H1 (cell line): ENCODE measurements at regions not wholly inside any gene's neighbourhood (a gene's known extent, or its start where the extent isn't known, plus 50 kb on each side); places are given as distances from the start of the nearest gene placed in this dataset.
A peak's percentile ranks its signal among the peaks of the same experiment; 100 is the strongest.

Source experiments
- CTCF ChIA-PET: fragments of 300-600 bp; sonication (Branson Sonifier 250); formaldehyde crosslinking; loops from one replicate; lab custom pipeline; 2021; ENCODE audit not compliant: partially characterized antibody; lab: Charles Lee
- POLR2A ChIA-PET: fragments of 300-600 bp; sonication (Branson Sonifier 250); formaldehyde crosslinking; loops from one replicate; lab custom pipeline; 2021; ENCODE audit warnings: inconsistent platforms; ENCODE audit not compliant: partially characterized antibody; lab: Charles Lee
- DNase-seq, 2 experiments: peaks; one replicate each; pipeline versions ENCODE4 v3.0.0 to v3.0.0-alpha.2; 2010 to 2022; ENCODE audit warnings: low spot score in 2 of 2, low read depth in 1 of 2, mixed read lengths in 1 of 2
- FAIRE-seq: peaks from 2 replicates; lab custom pipeline; 2011; peaks lifted over from hg19 to GRCh38; lab: Jason Lieb, UNC
- H2AFZ ChIP-seq: 2 replicates; pipeline ENCODE4 v1.8.1; 2012; ENCODE audit warnings: low read length, inconsistent platforms
- H2AK5ac ChIP-seq: 2 replicates; pipeline ENCODE4 v1.6.1; 2013; ENCODE audit warnings: low read depth, low read length
- H2BK120ac ChIP-seq: replicated peaks from 2 replicates; pipeline ENCODE3; 2013; ENCODE audit warnings: low read depth, low read length, inconsistent platforms
- H2BK12ac ChIP-seq: 2 replicates; pipeline ENCODE4 v1.6.1; 2013; ENCODE audit warnings: low read depth, low read length
- H2BK15ac ChIP-seq: 2 replicates; pipeline ENCODE4 v1.6.1; 2013; ENCODE audit warnings: low read length
- H2BK20ac ChIP-seq: 2 replicates; pipeline ENCODE4 v1.6.1; 2013; ENCODE audit warnings: low read length
- H2BK5ac ChIP-seq: 2 replicates; pipeline ENCODE4 v1.6.1; 2013; ENCODE audit warnings: low read depth, low read length
- H3K14ac ChIP-seq: 2 replicates; pipeline ENCODE4 v1.6.1; 2013; ENCODE audit warnings: inconsistent platforms; ENCODE audit not compliant: insufficient read length
- H3K18ac ChIP-seq: 2 replicates; pipeline ENCODE4 v1.6.1; 2013; ENCODE audit warnings: low read length; ENCODE audit errors: extremely low read depth
- H3K23ac ChIP-seq: 2 replicates; pipeline ENCODE4 v1.6.1; 2013; ENCODE audit warnings: inconsistent platforms; ENCODE audit not compliant: insufficient read length
- H3K23me2 ChIP-seq: 2 replicates; pipeline ENCODE4 v1.6.1; 2013; ENCODE audit warnings: low read depth, low read length
- H3K27ac ChIP-seq: 2 replicates; pipeline ENCODE4 v1.6.1; 2011; ENCODE audit warnings: low read depth, low read length, inconsistent platforms
- H3K27me3 ChIP-seq, 4 experiments: replicated peaks in 1 of 4; 1 replicate in 1 of 4; 2 replicates in 3 of 4; pipeline versions ENCODE4 v1.6.1 to v1.8.1; 2011 to 2013; ENCODE audit warnings: low read length in 3 of 4, mild to moderate bottlenecking in 3 of 4, inconsistent platforms in 2 of 4, mixed read lengths in 2 of 4, moderate library complexity in 1 of 4; ENCODE audit not compliant: control insufficient read depth in 3 of 4, insufficient read depth in 3 of 4; ENCODE audit errors: extremely low read depth in 1 of 4
- H3K36me3 ChIP-seq, 4 experiments: 2 replicates each; pipeline versions ENCODE4 v1.6.1 to v1.8.1; 2011 to 2013; ENCODE audit warnings: mild to moderate bottlenecking in 4 of 4, low read length in 3 of 4, moderate library complexity in 2 of 4, control low read depth in 1 of 4, inconsistent platforms in 1 of 4; ENCODE audit not compliant: insufficient read depth in 4 of 4, control insufficient read depth in 2 of 4
- H3K4ac ChIP-seq: replicated peaks from 2 replicates; pipeline ENCODE3; 2013; ENCODE audit warnings: low read length, low read depth, mixed read lengths, inconsistent platforms; ENCODE audit not compliant: insufficient read length
- H3K4me1 ChIP-seq, 4 experiments: replicated peaks in 1 of 4; 1 replicate in 1 of 4; 2 replicates in 3 of 4; pipeline versions ENCODE4 v1.6.1 to v1.8.1; 2011 to 2013; ENCODE audit warnings: low read length in 3 of 4, inconsistent platforms in 2 of 4, mixed read lengths in 1 of 4; ENCODE audit not compliant: insufficient read depth in 4 of 4, control insufficient read depth in 3 of 4
- H3K4me2 ChIP-seq, 2 experiments: 2 replicates each; pipeline versions ENCODE4 v1.6.1 to v1.8.1; 2011 to 2013; ENCODE audit warnings: low read depth in 2 of 2, low read length in 2 of 2, control low read depth in 1 of 2, inconsistent platforms in 1 of 2, mild to moderate bottlenecking in 1 of 2; ENCODE audit not compliant: insufficient read depth in 1 of 2
- H3K4me3 ChIP-seq, 4 experiments: fragments of 200-600, 300-600 bp in 1 of 4; sonication (generic), shearing (Covaris generic), sonication (Bioruptor Twin) in 1 of 4; 2 replicates each; pipeline versions ENCODE4 v1.5.1 to v1.8.1; 2011 to 2016; ENCODE audit warnings: low read length in 4 of 4, low read depth in 3 of 4, control low read depth in 2 of 4, inconsistent platforms in 2 of 4, mild to moderate bottlenecking in 2 of 4, mixed read lengths in 1 of 4, moderate library complexity in 1 of 4; ENCODE audit not compliant: insufficient read depth in 2 of 4; ENCODE audit errors: extremely low read depth in 1 of 4
- H3K56ac ChIP-seq: replicated peaks from 2 replicates; pipeline ENCODE3; 2013; ENCODE audit warnings: low read depth, mild to moderate bottlenecking, mixed read lengths, low read length, inconsistent platforms; ENCODE audit not compliant: insufficient read length
- H3K79me1 ChIP-seq: 2 replicates; pipeline ENCODE4 v1.6.1; 2013; ENCODE audit warnings: low read depth, low read length, control low read depth
- H3K79me2 ChIP-seq, 2 experiments: 2 replicates each; pipeline versions ENCODE4 v1.6.1 to v1.8.1; 2012 to 2013; ENCODE audit warnings: low read length in 2 of 2, mild to moderate bottlenecking in 2 of 2, inconsistent platforms in 1 of 2; ENCODE audit not compliant: insufficient read depth in 2 of 2, control insufficient read depth in 1 of 2
- H3K9ac ChIP-seq, 4 experiments: replicated peaks in 1 of 4; 1 replicate in 1 of 4; 2 replicates in 3 of 4; pipeline versions ENCODE4 v1.6.1 to v1.8.1; 2011 to 2013; ENCODE audit warnings: low read depth in 3 of 4, low read length in 3 of 4, control low read depth in 2 of 4, mild to moderate bottlenecking in 2 of 4, moderate library complexity in 2 of 4, inconsistent platforms in 1 of 4; ENCODE audit errors: extremely low read depth in 1 of 4
- H3K9me3 ChIP-seq, 2 experiments: 2 replicates each; pipeline versions ENCODE4 v1.6.1 to v1.8.1; 2012 to 2013; ENCODE audit warnings: mild to moderate bottlenecking in 2 of 2, moderate library complexity in 2 of 2, control low read depth in 1 of 2, inconsistent platforms in 1 of 2, low read depth in 1 of 2, low read length in 1 of 2, mixed read lengths in 1 of 2; ENCODE audit not compliant: insufficient read depth in 2 of 2
- H4K20me1 ChIP-seq, 2 experiments: replicated peaks in 1 of 2; 2 replicates each; pipeline versions ENCODE3 to v1.8.1; 2011 to 2013; ENCODE audit warnings: inconsistent platforms in 2 of 2, low read length in 2 of 2, mild to moderate bottlenecking in 1 of 2; ENCODE audit not compliant: insufficient read depth in 2 of 2, control insufficient read depth in 1 of 2
- H4K5ac ChIP-seq: 2 replicates; pipeline ENCODE4 v1.6.1; 2013; ENCODE audit warnings: low read length, low read depth, mixed read lengths, inconsistent platforms; ENCODE audit not compliant: insufficient read length
- H4K8ac ChIP-seq: 2 replicates; pipeline ENCODE4 v1.8.0; 2013; ENCODE audit warnings: mild to moderate bottlenecking, moderate library complexity, low read length, inconsistent platforms; ENCODE audit not compliant: insufficient read depth; ENCODE audit errors: extremely low read depth
- H4K91ac ChIP-seq: replicated peaks from 2 replicates; pipeline ENCODE3; 2013; ENCODE audit warnings: low read length, mixed read lengths, inconsistent platforms; ENCODE audit not compliant: insufficient read length
- BACH1 ChIP-seq: IDR thresholded peaks from 2 replicates; pipeline ENCODE4 v1.6.1; 2012; ENCODE audit warnings: low read length, improper control_type of control experiment
- BCL11A ChIP-seq, 2 experiments: IDR thresholded peaks; one replicate each; pipeline ENCODE4 v1.6.1; 2011; ENCODE audit warnings: low read depth in 2 of 2, low read length in 2 of 2, mild to moderate bottlenecking in 2 of 2
- CBX5 ChIP-seq: fragments of 300-800, 300-1000 bp; sonication (generic); IDR thresholded peaks from 2 replicates; pipeline ENCODE4 v1.7.1; 2016; ENCODE audit warnings: antibody characterized with exemption, low read length, low read depth
- CTCF ChIP-seq, 3 experiments: IDR thresholded peaks; 1 replicate in 2 of 3; 2 replicates in 1 of 3; pipeline versions ENCODE4 v1.5.1 to v1.6.1; 2011; ENCODE audit warnings: low read length in 3 of 3, mild to moderate bottlenecking in 3 of 3, inconsistent platforms in 2 of 3, low read depth in 1 of 3, moderate library complexity in 1 of 3; ENCODE audit not compliant: insufficient read depth in 1 of 3; ENCODE audit errors: control extremely low read depth in 1 of 3
- EP300 ChIP-seq, 2 experiments: IDR thresholded peaks; 1 replicate in 1 of 2; 2 replicates in 1 of 2; pipeline ENCODE4 v1.6.1; 2011 to 2012; ENCODE audit warnings: low read depth in 2 of 2, low read length in 2 of 2, mild to moderate bottlenecking in 2 of 2, borderline replicate concordance in 1 of 2, inconsistent platforms in 1 of 2, moderate library complexity in 1 of 2
- EZH2 ChIP-seq: fragments of 200-600 bp; sonication (generic); IDR thresholded peaks from 2 replicates; pipeline ENCODE4 v1.7.1; 2012; ENCODE audit warnings: low read depth, mild to moderate bottlenecking, moderate library complexity, low read length, inconsistent platforms; ENCODE audit not compliant: severe bottlenecking
- JUN ChIP-seq: IDR thresholded peaks from 2 replicates; pipeline ENCODE4 v1.6.1; 2011; ENCODE audit warnings: low read depth, mild to moderate bottlenecking, improper control_type of control experiment, low read length
- JUND ChIP-seq: IDR thresholded peaks from 2 replicates; pipeline ENCODE4 v1.6.1; 2011; ENCODE audit warnings: mild to moderate bottlenecking, improper control_type of control experiment, low read length
- KDM1A ChIP-seq: fragments of 200-600, 300-600 bp; sonication (generic); IDR thresholded peaks from 2 replicates; pipeline ENCODE4 v1.7.1; 2016; ENCODE audit warnings: mild to moderate bottlenecking, low read length, borderline replicate concordance
- SP1 ChIP-seq: IDR thresholded peaks from 2 replicates; pipeline ENCODE4 v1.6.1; 2011; ENCODE audit warnings: low read depth, low read length
- WGBS, 2 experiments: shearing (Covaris generic) in 1 of 2; methylation state at CpG; one replicate each; pipeline versions ENCODE4 v1.1.6 to v1.1.7; 2013 to 2015; ENCODE audit warnings: low lambda C conversion rate in 2 of 2, mixed read lengths in 2 of 2, inconsistent platforms in 1 of 2, low coverage in 1 of 2, missing lambda C conversion rate in 1 of 2; ENCODE audit not compliant: insufficient replicate concordance in 2 of 2, insufficient coverage in 1 of 2, insufficient read length in 1 of 2; ENCODE audit errors: extremely low coverage in 1 of 2, missing lambda C conversion rate in 1 of 2; 5-methylcytosine and 5-hydroxymethylcytosine counted together
- TF ChIP-seq, protein P1 (sequence below): IDR thresholded peaks from 2 replicates; pipeline ENCODE4 v1.6.1; 2012; ENCODE audit warnings: inconsistent platforms

GRCh38 chr3:147846854-147847478, 437.8 kb downstream of the ZIC1 start:
- H2BK5ac ChIP-seq: no peak overlapping the region
- no peaks in the 10 kb centered on the region for H3K9me3 ChIP-seq
- peak overlapping the region; percentile 51; the same call in 1 of the 2 replicates for H2AFZ ChIP-seq
- H3K4ac ChIP-seq: no peak overlapping the region
- H4K8ac ChIP-seq: no peak overlapping the region
- DNase-seq (no peak), FAIRE-seq (no peak)
- no peaks in the 10 kb centered on the region for H3K23me2 ChIP-seq
- POLR2A ChIA-PET: no interaction called here
- no peak overlapping the region for H3K14ac ChIP-seq
- H2AK5ac ChIP-seq: no peak overlapping the region
- H2BK20ac ChIP-seq: no peak overlapping the region
- H3K79me2 ChIP-seq: no peaks in the 10 kb centered on the region
- H4K5ac ChIP-seq: no peak overlapping the region
- no peaks in the 10 kb centered on the region for H4K20me1 ChIP-seq
- H3K36me3 ChIP-seq: no peaks in the 10 kb centered on the region
- no peak overlapping the region for H3K4me2 ChIP-seq
- H2BK15ac ChIP-seq: no peak overlapping the region
- no peaks in the 10 kb centered on the region for H3K27me3 ChIP-seq
- WGBS, 2 experiments: 84% methylated on average over 3 of the region's 3 CpGs; no CpG with 5 or more reads in 1 of the 2 experiments
- H4K91ac ChIP-seq: no peak overlapping the region
- H3K9ac ChIP-seq: no peak overlapping the region
- no peaks in the 10 kb centered on the region for H3K4me1 ChIP-seq
- no peak overlapping the region for H2BK120ac ChIP-seq
- no peaks in the 10 kb centered on the region for H3K79me1 ChIP-seq
- CTCF ChIA-PET: interaction anchor here (2.3 kb wide), 1 partner anchor 11 kb away, joined by 5 read pairs; no protein-coding TSS in a partner anchor
- no peak overlapping the region for H3K56ac ChIP-seq
- no peak overlapping the region for H3K23ac ChIP-seq
- H2BK12ac ChIP-seq: no peak overlapping the region
- no peak overlapping the region for H3K18ac ChIP-seq
- no peak overlapping the region for H3K27ac ChIP-seq
- no peak overlapping the region; a peak in 1 of 8 replicates for H3K4me3 ChIP-seq
- TF ChIP-seq EZH2 (no peak), CBX5 (no peak), EP300 (IDR thresholded peaks at IDR 0.05; ENCODE audit: borderline replicate concordance in 1 of 2, low read depth in 2 of 2, low read length in 2 of 2) (no peak), KDM1A (no peak), CTCF (IDR thresholded peaks at IDR 0.05; ENCODE audit: control extremely low read depth in 1 of 3, insufficient read depth in 1 of 3, low read depth in 1 of 3, low read length in 3 of 3) (no peak), BACH1 (no peak), JUND (no peak), BCL11A (IDR thresholded peaks at IDR 0.05; ENCODE audit: low read depth in 2 of 2, low read length in 2 of 2) (no peak), SP1 (no peak), JUN (no peak)
- TF ChIP-seq, protein P1, sequence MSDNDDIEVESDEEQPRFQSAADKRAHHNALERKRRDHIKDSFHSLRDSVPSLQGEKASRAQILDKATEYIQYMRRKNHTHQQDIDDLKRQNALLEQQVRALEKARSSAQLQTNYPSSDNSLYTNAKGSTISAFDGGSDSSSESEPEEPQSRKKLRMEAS: no peak
